ENCODE measurements at regions not wholly inside any gene's neighbourhood (a gene's known extent, or its start where the extent isn't known, plus 50 kb on each side); places are given as distances from the start of the nearest gene placed in this dataset.

GRCh38 chr1:86260476-86260875 is 103.9 kb upstream of the COL24A1 start:
- TF ChIP-seq REST (IDR thresholded peaks at IDR 0.05; ENCODE audit: low read depth, low read length): no peak
- TF ChIP-seq PAX5 (IDR thresholded peaks at IDR 0.05; ENCODE audit: borderline replicate concordance, low read depth, low read length): no peak
- no peak for TF ChIP-seq BCL3 (IDR thresholded peaks at IDR 0.05; ENCODE audit: borderline replicate concordance, insufficient read depth, low read depth, low read length, poor library complexity, severe bottlenecking)
- TF ChIP-seq HDAC2 (IDR thresholded peaks at IDR 0.05): no peak
- TF ChIP-seq CTCF (IDR thresholded peaks at IDR 0.05 in 2 of 3, conservative IDR thresholded peaks at IDR 0.05 in 1 of 3; ENCODE audit: control insufficient read depth in 2 of 3, extremely low read depth in 1 of 3, insufficient read depth in 1 of 3, low read depth in 3 of 3, low read length in 3 of 3): no peak
- TF ChIP-seq NFYA (IDR thresholded peaks at IDR 0.05; ENCODE audit: borderline replicate concordance, low read depth, low read length): no peak
